Mesothelial cell of epicardium (in vitro differentiated cells): ENCODE measurements at regions not wholly inside any gene's neighbourhood (a gene's known extent, or its start where the extent isn't known, plus 50 kb on each side); places are given as distances from the start of the nearest gene placed in this dataset.

Experiments
- DNase-seq, 2 experiments: peaks; one replicate each; pipeline ENCODE4 v3.0.0; 2021; ENCODE audit warnings: low spot score in 2 of 2; ENCODE audit not compliant: unreplicated experiment in 2 of 2
- H3K27ac Mint-ChIP-seq: 2 replicates; pipeline ENCODE4 v1.8.0; 2021; ENCODE audit warnings: mixed read lengths
- H3K27me3 Mint-ChIP-seq: 2 replicates; pipeline ENCODE4 v1.8.0; 2021; ENCODE audit warnings: low read depth, mixed read lengths
- H3K36me3 Mint-ChIP-seq: 2 replicates; pipeline ENCODE4 v1.8.0; 2021; ENCODE audit warnings: mixed read lengths
- H3K4me1 Mint-ChIP-seq: 2 replicates; pipeline ENCODE4 v1.8.0; 2021; ENCODE audit warnings: mixed read lengths
- H3K4me3 Mint-ChIP-seq: 2 replicates; pipeline ENCODE4 v1.8.0; 2021; ENCODE audit warnings: mild to moderate bottlenecking, moderate library complexity, mixed read lengths
- H3K9me3 Mint-ChIP-seq: 2 replicates; pipeline ENCODE4 v1.8.0; 2021; ENCODE audit warnings: mixed read lengths
- CTCF ChIP-seq: fragments of 200-600 bp; sonication (generic); IDR thresholded peaks from one replicate; pipeline ENCODE4 v1.5.0; 2021; ENCODE audit warnings: antibody characterized with exemption; ENCODE audit not compliant: unreplicated experiment

GRCh38 chr12:124711344-124711743 lies 143.9 kb upstream of the NCOR2 start:
- TF ChIP-seq CTCF: no peak
- Mint-ChIP-seq H3K27ac (no peak overlapping the region), H3K4me1 (peaks cover 22% of the 10 kb centered on the region), H3K9me3 (peaks cover 4% of the 10 kb centered on the region), H3K4me3 (no peak overlapping the region), H3K27me3 (peaks cover 2% of the 10 kb centered on the region), H3K36me3 (no peaks in the 10 kb centered on the region)
- no peak for DNase-seq

GRCh38 chr12:124709722-124710687 lies 142.6 kb upstream of the NCOR2 start:
- no peak for DNase-seq
- H3K4me3 Mint-ChIP-seq: no peak overlapping the region
- peaks cover 5% of the 10 kb centered on the region for H3K9me3 Mint-ChIP-seq
- no peak for TF ChIP-seq CTCF
- no peaks in the 10 kb centered on the region for H3K27me3 Mint-ChIP-seq
- no peak overlapping the region for H3K27ac Mint-ChIP-seq
- no peaks in the 10 kb centered on the region for H3K36me3 Mint-ChIP-seq
- H3K4me1 Mint-ChIP-seq: peaks cover 24% of the 10 kb centered on the region

DNA sequence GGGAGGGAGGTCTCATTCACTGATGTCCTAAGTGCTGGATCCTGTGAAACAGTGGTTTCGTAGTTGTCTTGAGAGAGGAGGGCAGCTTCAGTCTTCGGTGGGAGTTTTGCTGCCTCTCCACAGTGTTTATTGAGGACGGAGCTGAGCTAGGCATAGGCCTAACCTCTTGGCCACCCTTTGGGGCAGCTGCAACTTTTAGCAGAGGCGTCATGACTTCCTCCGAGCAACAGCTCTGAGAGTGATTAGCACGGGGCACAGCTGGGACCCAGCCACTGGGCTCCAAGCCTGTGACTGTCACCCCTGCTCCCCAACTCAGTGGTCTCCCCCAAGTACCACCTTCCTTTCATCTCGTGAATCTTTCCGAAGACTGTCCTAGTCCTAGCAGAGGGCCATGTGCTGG lies 139.9 kb upstream of the NCOR2 start:
- H3K36me3 Mint-ChIP-seq: no peaks in the 10 kb centered on the region
- no peak overlapping the region for H3K27ac Mint-ChIP-seq
- no peak for TF ChIP-seq CTCF
- peaks cover 5% of the 10 kb centered on the region for H3K9me3 Mint-ChIP-seq
- H3K4me1 Mint-ChIP-seq: peaks cover 24% of the 10 kb centered on the region
- no peak for DNase-seq
- H3K27me3 Mint-ChIP-seq: no peaks in the 10 kb centered on the region
- H3K4me3 Mint-ChIP-seq: no peak overlapping the region

- H3K27me3 Mint-ChIP-seq: no peaks in the 10 kb centered on the region
- H3K4me1 Mint-ChIP-seq: peaks cover 24% of the 10 kb centered on the region
- no peak for TF ChIP-seq CTCF
- no peak overlapping the region for H3K4me3 Mint-ChIP-seq
- H3K27ac Mint-ChIP-seq: no peak overlapping the region
- H3K36me3 Mint-ChIP-seq: no peaks in the 10 kb centered on the region
- DNase-seq: no peak
- H3K9me3 Mint-ChIP-seq: peaks cover 5% of the 10 kb centered on the region
Observed at GRCh38 chr12:124706363-124706762, 139.0 kb upstream of the NCOR2 start.

GRCh38 chr12:124705545-124706138 lies 138.2 kb upstream of the NCOR2 start:
- no peak for TF ChIP-seq CTCF
- H3K27ac Mint-ChIP-seq: no peak overlapping the region
- DNase-seq: no peak
- no peak overlapping the region for H3K4me3 Mint-ChIP-seq
- peaks cover 28% of the 10 kb centered on the region for H3K4me1 Mint-ChIP-seq
- H3K27me3 Mint-ChIP-seq: no peaks in the 10 kb centered on the region
- H3K9me3 Mint-ChIP-seq: peaks cover 5% of the 10 kb centered on the region
- no peaks in the 10 kb centered on the region for H3K36me3 Mint-ChIP-seq
